ENCODE measurements at regions not wholly inside any gene's neighbourhood (a gene's known extent, or its start where the extent isn't known, plus 50 kb on each side); places are given as distances from the start of the nearest gene placed in this dataset.

DNA sequence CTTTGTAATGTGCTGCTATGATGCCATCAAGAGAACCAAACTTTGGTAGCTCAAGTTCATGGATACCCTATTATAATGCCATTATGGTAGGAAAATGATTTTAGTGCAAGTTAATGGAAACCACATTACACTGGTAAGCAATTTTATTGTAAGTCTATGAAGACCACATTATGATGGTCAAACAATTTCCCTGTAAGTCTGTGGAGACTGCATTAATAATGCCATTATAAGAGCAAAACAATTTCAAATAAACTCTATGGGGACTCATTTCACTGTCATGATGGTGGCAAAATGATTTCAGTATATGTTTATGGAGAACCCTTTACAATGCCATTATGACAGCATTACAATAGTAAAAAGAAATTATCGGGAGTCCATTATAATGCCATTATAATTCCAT lies 602.0 kb upstream of the MEF2C start:
- Histone ChIP-seq H2BK15ac (ENCODE audit: low read depth, low read length) (no peak overlapping the region), H4K8ac (ENCODE audit: low read depth in 2 of 2, low read length in 2 of 2) (no peak overlapping the region), H2BK120ac (ENCODE audit: low read depth, low read length) (no peak overlapping the region), H3K27me3 (ENCODE audit: control insufficient read depth, insufficient read depth, low read length) (no peaks in the 10 kb centered on the region), H2BK5ac (ENCODE audit: low read depth, low read length, poor library complexity, severe bottlenecking) (no peak overlapping the region), H3K9me3 (ENCODE audit: control insufficient read depth, insufficient read depth, low read length) (no peaks in the 10 kb centered on the region), H3K14ac (replicated peaks; ENCODE audit: low read depth, low read length) (no peak overlapping the region), H3K4me1 (ENCODE audit: control insufficient read depth, insufficient read depth, low read length) (no peaks in the 10 kb centered on the region), H2AFZ (replicated peaks; ENCODE audit: low read length, poor library complexity) (no peak overlapping the region), H3K4me2 (ENCODE audit: low read depth, low read length) (no peak overlapping the region), H2BK20ac (ENCODE audit: low read depth, low read length) (no peak overlapping the region), H3K4me3 (ENCODE audit: insufficient read depth, low read depth, low read length) (no peak overlapping the region), H4K20me1 (ENCODE audit: insufficient read depth, low read length) (no peaks in the 10 kb centered on the region), H2AK5ac (ENCODE audit: low read depth, low read length) (no peak overlapping the region), H3K56ac (ENCODE audit: extremely low read depth, insufficient read depth, low read length) (no peak overlapping the region), H3K79me1 (ENCODE audit: low read depth in 1 of 2, low read length in 2 of 2) (no peaks in the 10 kb centered on the region), H3K36me3 (ENCODE audit: control insufficient read depth, insufficient read depth, low read length) (no peaks in the 10 kb centered on the region), H2AK9ac (replicated peaks; ENCODE audit: low read depth, low read length, poor library complexity) (no peak overlapping the region), H3K9me1 (ENCODE audit: insufficient read depth, low read length) (no peaks in the 10 kb centered on the region), H3K9ac (ENCODE audit: low read depth, low read length) (no peak overlapping the region), H3K18ac (ENCODE audit: low read depth, low read length) (no peak overlapping the region), H3K27ac (ENCODE audit: insufficient read depth, low read length) (no peak overlapping the region), H4K5ac (ENCODE audit: low read depth, low read length) (no peak overlapping the region), H4K91ac (ENCODE audit: insufficient read depth, low read depth, low read length) (no peak overlapping the region), H3K4ac (ENCODE audit: low read depth, low read length) (no peak overlapping the region), H3K23ac (ENCODE audit: low read depth, low read length) (no peak overlapping the region)
- ATAC-seq (ENCODE audit: low read depth) (no peak), DNase-seq (no peak)
- dilution Hi-C loops (cut with HindIII; ENCODE audit: low sequenced_read_pairs, unreplicated experiment) (no loop called here), in situ Hi-C loops (cut with MboI; ENCODE audit: low sequenced_read_pairs) (no loop called here), intact Hi-C loops (cut with micrococcal nuclease) (no loop called here)
- POLR2A ChIA-PET (ENCODE audit: unreplicated experiment), result no interaction called here
- CTCF ChIA-PET, result no interaction called here
- no CpG with 5 or more reads among the region's 1 CpG for WGBS, 2 experiments (ENCODE audit: extremely low coverage in 2 of 2, insufficient read length in 1 of 2)
- BruUV-seq (replicated peaks), result no TSS peak
- TF ChIP-seq CEBPB (IDR thresholded peaks at IDR 0.05; ENCODE audit: low read depth, low read length) (no peak), MXI1 (IDR thresholded peaks at IDR 0.05; ENCODE audit: borderline replicate concordance, low read depth, low read length) (no peak), CHD1 (IDR thresholded peaks at IDR 0.05; ENCODE audit: low read depth, low read length) (no peak), BHLHE40 (IDR thresholded peaks at IDR 0.05; ENCODE audit: low read depth, low read length) (no peak)
- TF ChIP-seq, protein P1, sequence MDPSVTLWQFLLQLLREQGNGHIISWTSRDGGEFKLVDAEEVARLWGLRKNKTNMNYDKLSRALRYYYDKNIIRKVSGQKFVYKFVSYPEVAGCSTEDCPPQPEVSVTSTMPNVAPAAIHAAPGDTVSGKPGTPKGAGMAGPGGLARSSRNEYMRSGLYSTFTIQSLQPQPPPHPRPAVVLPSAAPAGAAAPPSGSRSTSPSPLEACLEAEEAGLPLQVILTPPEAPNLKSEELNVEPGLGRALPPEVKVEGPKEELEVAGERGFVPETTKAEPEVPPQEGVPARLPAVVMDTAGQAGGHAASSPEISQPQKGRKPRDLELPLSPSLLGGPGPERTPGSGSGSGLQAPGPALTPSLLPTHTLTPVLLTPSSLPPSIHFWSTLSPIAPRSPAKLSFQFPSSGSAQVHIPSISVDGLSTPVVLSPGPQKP (IDR thresholded peaks at IDR 0.05; ENCODE audit: borderline replicate concordance, low read depth, low read length), result no peak
- TF ChIP-seq, protein P2, sequence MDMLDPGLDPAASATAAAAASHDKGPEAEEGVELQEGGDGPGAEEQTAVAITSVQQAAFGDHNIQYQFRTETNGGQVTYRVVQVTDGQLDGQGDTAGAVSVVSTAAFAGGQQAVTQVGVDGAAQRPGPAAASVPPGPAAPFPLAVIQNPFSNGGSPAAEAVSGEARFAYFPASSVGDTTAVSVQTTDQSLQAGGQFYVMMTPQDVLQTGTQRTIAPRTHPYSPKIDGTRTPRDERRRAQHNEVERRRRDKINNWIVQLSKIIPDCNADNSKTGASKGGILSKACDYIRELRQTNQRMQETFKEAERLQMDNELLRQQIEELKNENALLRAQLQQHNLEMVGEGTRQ (IDR thresholded peaks at IDR 0.05; ENCODE audit: low read depth, low read length), result no peak
